ENCODE measurements at regions not wholly inside any gene's neighbourhood (a gene's known extent, or its start where the extent isn't known, plus 50 kb on each side); places are given as distances from the start of the nearest gene placed in this dataset.

DNA sequence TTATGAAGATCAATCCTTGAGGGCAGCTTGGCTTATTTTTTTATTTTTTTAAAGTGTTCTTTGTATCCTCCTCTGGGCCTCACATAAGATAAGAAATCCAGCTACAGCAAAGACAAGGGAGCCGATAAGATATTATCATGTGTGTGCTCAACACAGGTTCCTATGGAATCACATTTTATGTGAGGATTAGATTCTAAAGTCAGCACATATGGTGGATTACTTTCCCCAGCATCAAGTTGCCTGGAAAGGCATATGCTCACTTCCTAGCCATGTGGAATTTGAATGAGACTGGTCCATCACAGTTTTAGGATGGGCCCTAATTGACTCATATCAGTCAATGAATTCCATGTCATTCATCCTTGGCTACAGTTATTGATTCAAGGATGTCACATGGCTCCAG lies 456.9 kb upstream of the LRRC7 start:
- TF ChIP-seq CTCF (IDR thresholded peaks at IDR 0.05) (no peak), POLR2A (IDR thresholded peaks at IDR 0.05) (no peak)
